DND-41 (cell line): ENCODE measurements at regions not wholly inside any gene's neighbourhood (a gene's known extent, or its start where the extent isn't known, plus 50 kb on each side); places are given as distances from the start of the nearest gene placed in this dataset.
"Not testable (repeated sequence)": the region's sequence is repeated elsewhere in the genome, so short reads cannot be mapped to it uniquely, and the experiment has no call there.

Experiments
- CTCF ChIP-seq: IDR thresholded peaks from 2 replicates; pipeline ENCODE4 v1.5.1; 2012; ENCODE audit warnings: borderline replicate concordance, low read length, moderate library complexity, mild to moderate bottlenecking; ENCODE audit not compliant: poor library complexity, severe bottlenecking; ENCODE audit errors: extremely low read depth
- EZH2 ChIP-seq: IDR thresholded peaks from 3 replicates; pipeline ENCODE4 v1.6.1; 2012; ENCODE audit warnings: borderline replicate concordance, low read depth, mild to moderate bottlenecking, moderate library complexity, low read length, inconsistent platforms; ENCODE audit not compliant: severe bottlenecking

GRCh38 chr21:5103880-5104561, 5417.4 kb upstream of the TPTE start:
- not testable (repeated sequence) for TF ChIP-seq CTCF, EZH2
